H9 (cell line): ENCODE measurements at regions not wholly inside any gene's neighbourhood (a gene's known extent, or its start where the extent isn't known, plus 50 kb on each side); places are given as distances from the start of the nearest gene placed in this dataset.

Experiments
- DNase-seq: peaks from one replicate; pipeline ENCODE4 v3.0.0-alpha.2; 2017
- H2AFZ ChIP-seq: one replicate; pipeline ENCODE4 v1.6.1; 2013; ENCODE audit warnings: mild to moderate bottlenecking, low read length, control low read depth, moderate library complexity
- H2AK5ac ChIP-seq: 2 replicates; pipeline ENCODE4 v1.6.1; 2013; ENCODE audit warnings: low read length, control low read depth, mixed read lengths; ENCODE audit not compliant: insufficient read length
- H2BK120ac ChIP-seq: one replicate; pipeline ENCODE4 v1.6.1; 2013; ENCODE audit warnings: low read depth, mild to moderate bottlenecking, low read length, control low read depth, inconsistent platforms; ENCODE audit not compliant: poor library complexity, severe bottlenecking
- H2BK12ac ChIP-seq: 2 replicates; pipeline ENCODE4 v1.6.1; 2013; ENCODE audit warnings: low read length, control low read depth, mixed read lengths, low read depth; ENCODE audit not compliant: insufficient read length
- H2BK15ac ChIP-seq: 2 replicates; pipeline ENCODE4 v1.6.1; 2013; ENCODE audit warnings: low read depth, low read length, control low read depth
- H2BK20ac ChIP-seq: one replicate; pipeline ENCODE4 v1.6.1; 2013; ENCODE audit warnings: low read depth, mild to moderate bottlenecking, low read length, control low read depth, inconsistent platforms; ENCODE audit not compliant: poor library complexity, severe bottlenecking
- H2BK5ac ChIP-seq: 2 replicates; pipeline ENCODE4 v1.6.1; 2013; ENCODE audit warnings: low read length, control low read depth, mixed read lengths; ENCODE audit not compliant: insufficient read length
- H3K14ac ChIP-seq: 2 replicates; pipeline ENCODE4 v1.6.1; 2013; ENCODE audit warnings: low read length, control low read depth; ENCODE audit not compliant: insufficient read depth
- H3K18ac ChIP-seq: 2 replicates; pipeline ENCODE4 v1.6.1; 2013; ENCODE audit warnings: low read depth, mild to moderate bottlenecking, mixed read lengths, low read length, control low read depth; ENCODE audit not compliant: insufficient read length
- H3K23ac ChIP-seq: 2 replicates; pipeline ENCODE4 v1.6.1; 2013; ENCODE audit warnings: low read length, control low read depth, mixed read lengths, low read depth; ENCODE audit not compliant: insufficient read length
- H3K23me2 ChIP-seq: 2 replicates; pipeline ENCODE4 v1.6.1; 2013; ENCODE audit warnings: low read depth, mild to moderate bottlenecking, mixed read lengths, low read length, control low read depth; ENCODE audit not compliant: insufficient read length, poor library complexity, severe bottlenecking
- H3K27ac ChIP-seq: 2 replicates; pipeline ENCODE4 v1.5.1; 2013; ENCODE audit warnings: low read length, control low read depth, mixed read lengths, low read depth; ENCODE audit not compliant: insufficient read length
- H3K27me3 ChIP-seq: 2 replicates; pipeline ENCODE4 v1.6.1; 2013; ENCODE audit warnings: low read length, control low read depth, inconsistent platforms; ENCODE audit not compliant: insufficient read depth
- H3K4ac ChIP-seq: 2 replicates; pipeline ENCODE4 v1.6.1; 2013; ENCODE audit warnings: low read depth, mild to moderate bottlenecking, control low read depth, inconsistent platforms, low read length, moderate library complexity
- H3K4me1 ChIP-seq: 2 replicates; pipeline ENCODE4 v1.6.1; 2013; ENCODE audit warnings: low read length, control low read depth, inconsistent platforms; ENCODE audit not compliant: insufficient read depth
- H3K4me2 ChIP-seq: 2 replicates; pipeline ENCODE4 v1.6.1; 2013; ENCODE audit warnings: low read length, control low read depth, mixed read lengths; ENCODE audit not compliant: insufficient read length, insufficient read depth
- H3K56ac ChIP-seq: 2 replicates; pipeline ENCODE4 v1.6.1; 2013; ENCODE audit warnings: low read depth, mild to moderate bottlenecking, mixed read lengths, low read length, control low read depth; ENCODE audit not compliant: insufficient read length
- H3K79me1 ChIP-seq: 2 replicates; pipeline ENCODE4 v1.6.1; 2013; ENCODE audit warnings: low read depth, mild to moderate bottlenecking, moderate library complexity, low read length, control low read depth, inconsistent platforms; ENCODE audit not compliant: insufficient read depth, poor library complexity, severe bottlenecking
- H3K79me2 ChIP-seq: 2 replicates; pipeline ENCODE4 v1.6.1; 2013; ENCODE audit warnings: low read length, control low read depth, inconsistent platforms; ENCODE audit not compliant: insufficient read depth
- H3K9ac ChIP-seq: 2 replicates; pipeline ENCODE4 v1.6.1; 2013; ENCODE audit warnings: low read length, control low read depth, mixed read lengths; ENCODE audit not compliant: insufficient read length; ENCODE audit errors: extremely low read depth
- H3K9me3 ChIP-seq: one replicate; pipeline ENCODE4 v1.6.1; 2013; ENCODE audit warnings: low read depth, low read length, inconsistent platforms; ENCODE audit not compliant: control insufficient read depth
- H3T11ph ChIP-seq: one replicate; pipeline ENCODE4 v1.6.1; 2013; ENCODE audit warnings: mild to moderate bottlenecking, low read length, control low read depth, inconsistent platforms
- H4K20me1 ChIP-seq: one replicate; pipeline ENCODE4 v1.6.1; 2013; ENCODE audit not compliant: control insufficient read depth, insufficient read length, insufficient read depth
- H4K5ac ChIP-seq: 2 replicates; pipeline ENCODE4 v1.6.1; 2013; ENCODE audit warnings: low read depth, mild to moderate bottlenecking, mixed read lengths, low read length, control low read depth; ENCODE audit not compliant: insufficient read length
- H4K8ac ChIP-seq: replicated peaks from 2 replicates; pipeline ENCODE4 v1.6.1; 2013; ENCODE audit warnings: low read length, control low read depth, mixed read lengths, low read depth; ENCODE audit not compliant: insufficient read length
- H4K91ac ChIP-seq: 2 replicates; pipeline ENCODE4 v1.6.1; 2013; ENCODE audit warnings: low read depth, mild to moderate bottlenecking, moderate library complexity, mixed read lengths, low read length, control low read depth; ENCODE audit not compliant: insufficient read length
- H3K27ac Mint-ChIP-seq, 3 experiments: 2 replicates in 2 of 3; 3 replicates in 1 of 3; pipeline ENCODE4 v1.8.0; 2020 to 2021; ENCODE audit warnings: mixed read lengths in 3 of 3, mild to moderate bottlenecking in 1 of 3, moderate library complexity in 1 of 3
- H3K27me3 Mint-ChIP-seq: 2 replicates; pipeline ENCODE4 v1.8.0; 2021; ENCODE audit warnings: low read depth, mild to moderate bottlenecking, moderate library complexity, mixed read lengths
- H3K36me3 Mint-ChIP-seq, 3 experiments: 2 replicates in 2 of 3; 3 replicates in 1 of 3; pipeline ENCODE4 v1.8.0; 2020 to 2021; ENCODE audit warnings: low read depth in 3 of 3, mixed read lengths in 3 of 3; ENCODE audit not compliant: insufficient read depth in 1 of 3
- H3K4me1 Mint-ChIP-seq, 2 experiments: 2 replicates each; pipeline ENCODE4 v1.8.0; 2020; ENCODE audit warnings: mixed read lengths in 2 of 2
- H3K4me3 Mint-ChIP-seq, 2 experiments: 2 replicates in 1 of 2; 3 replicates in 1 of 2; pipeline ENCODE4 v1.8.0; 2020 to 2021; ENCODE audit warnings: mild to moderate bottlenecking in 2 of 2, mixed read lengths in 2 of 2, moderate library complexity in 1 of 2
- H3K9me3 Mint-ChIP-seq, 2 experiments: 2 replicates in 1 of 2; 3 replicates in 1 of 2; pipeline ENCODE4 v1.8.0; 2020; ENCODE audit warnings: mild to moderate bottlenecking in 2 of 2, mixed read lengths in 2 of 2, moderate library complexity in 1 of 2
- CTCF ChIP-seq: fragments of 200-600 bp; sonication (generic); conservative IDR thresholded peaks from 3 replicates; pipeline ENCODE4 v1.8.0; 2021; ENCODE audit warnings: antibody characterized with exemption, mild to moderate bottlenecking
- WGBS: extraction: QIAGEN DNeasy Blood & Tissue Kit; methylation state at CpG from one replicate; pipeline ENCODE4 v1.1.7; 2013; ENCODE audit warnings: missing lambda C conversion rate, low lambda C conversion rate, mixed read lengths; ENCODE audit not compliant: insufficient read length; ENCODE audit errors: extremely low coverage; 5-methylcytosine and 5-hydroxymethylcytosine counted together

GRCh38 chr4:159743971-159744370 is 641.1 kb downstream of the RAPGEF2 start:
- no peak overlapping the region for H4K8ac ChIP-seq
- Mint-ChIP-seq H3K36me3 (peaks cover 0 to 9% (median 9%) of the 10 kb centered on the region in 3 experiments; a peak in 5 of 7 replicates), H3K4me1 (peaks cover 3 to 4% of the 10 kb centered on the region in 2 experiments; a peak in 2 of 4 replicates), H3K27me3 (no peaks in the 10 kb centered on the region), H3K4me3 (no peak overlapping the region), H3K27ac (no peak overlapping the region), H3K9me3 (peaks cover 3 to 16% of the 10 kb centered on the region in 2 experiments; a peak in 4 of 5 replicates)
- H2AFZ ChIP-seq, result no peak overlapping the region
- no peak overlapping the region for H3K27ac ChIP-seq
- no peak overlapping the region for H4K5ac ChIP-seq
- no peak overlapping the region for H3K14ac ChIP-seq
- no peak overlapping the region for H3T11ph ChIP-seq
- H3K4me2 ChIP-seq, result no peak overlapping the region
- no peaks in the 10 kb centered on the region for H4K20me1 ChIP-seq
- no peak for DNase-seq
- no peak overlapping the region for H3K4ac ChIP-seq
- H3K4me1 ChIP-seq, result no peaks in the 10 kb centered on the region
- H2BK120ac ChIP-seq, result no peak overlapping the region
- no peaks in the 10 kb centered on the region for H3K79me1 ChIP-seq
- no peak overlapping the region for H3K18ac ChIP-seq
- H3K9me3 ChIP-seq, result no peaks in the 10 kb centered on the region
- no peak overlapping the region for H3K23ac ChIP-seq
- no CpG with 5 or more reads among the region's 2 CpGs for WGBS
- H2BK5ac ChIP-seq, result no peak overlapping the region
- H3K27me3 ChIP-seq, result no peaks in the 10 kb centered on the region
- no peak overlapping the region for H3K9ac ChIP-seq
- H3K79me2 ChIP-seq, result no peaks in the 10 kb centered on the region
- H2BK15ac ChIP-seq, result no peak overlapping the region
- TF ChIP-seq CTCF, result no peak
- no peak overlapping the region for H2AK5ac ChIP-seq
- no peak overlapping the region for H3K56ac ChIP-seq
- no peak overlapping the region for H2BK20ac ChIP-seq
- no peak overlapping the region for H4K91ac ChIP-seq
- H3K23me2 ChIP-seq, result no peaks in the 10 kb centered on the region
- H2BK12ac ChIP-seq, result no peak overlapping the region
